GM12891 (cell line): ENCODE measurements at regions not wholly inside any gene's neighbourhood (a gene's known extent, or its start where the extent isn't known, plus 50 kb on each side); places are given as distances from the start of the nearest gene placed in this dataset.
"Not testable (repeated sequence)": the region's sequence is repeated elsewhere in the genome, so short reads cannot be mapped to it uniquely, and the experiment has no call there.

Experiments used
- DNase-seq: peaks from one replicate; pipeline ENCODE4 v3.0.0; 2011; ENCODE audit warnings: low spot score; ENCODE audit not compliant: insufficient read length
- FAIRE-seq: peaks from 2 replicates; lab custom pipeline; 2011; peaks lifted over from hg19 to GRCh38; lab: Jason Lieb, UNC
- PAX5 ChIP-seq: IDR thresholded peaks from 2 replicates; pipeline ENCODE4 v1.6.1; 2011; ENCODE audit warnings: low read length, moderate library complexity, mild to moderate bottlenecking; ENCODE audit not compliant: insufficient read depth, severe bottlenecking
- POLR2A ChIP-seq: IDR thresholded peaks from 2 replicates; pipeline ENCODE4 v1.6.1; 2011; ENCODE audit warnings: low read depth, low read length, control low read depth
- POLR2AphosphoS5 ChIP-seq: IDR thresholded peaks from 2 replicates; pipeline ENCODE4 v1.6.1; 2011; ENCODE audit warnings: low read depth, low read length, control low read depth
- POU2F2 ChIP-seq: IDR thresholded peaks from 2 replicates; pipeline ENCODE4 v1.6.1; 2011; ENCODE audit warnings: low read depth, mild to moderate bottlenecking, control low read depth, low read length, moderate library complexity
- SPI1 ChIP-seq: IDR thresholded peaks from 2 replicates; pipeline ENCODE4 v1.6.1; 2011; ENCODE audit warnings: low read depth, low read length, control low read depth
- TAF1 ChIP-seq: IDR thresholded peaks from 2 replicates; pipeline ENCODE4 v1.6.1; 2011; ENCODE audit warnings: low read depth, low read length, control low read depth

GRCh38 chr10:44260286-44260928 lies 124.5 kb downstream of the CXCL12 start:
- no peak for DNase-seq

GRCh38 chr10:44259090-44259874 lies 125.6 kb downstream of the CXCL12 start:
- DNase-seq (no peak), FAIRE-seq (no peak)
- TF ChIP-seq POLR2AphosphoS5 (no peak), SPI1 (no peak), POU2F2 (no peak)

More at GRCh38 chr10:44260286-44260928, 124.5 kb downstream of the CXCL12 start:
- no peak for TF ChIP-seq POLR2A
- TF ChIP-seq PAX5: peak; percentile 87
- FAIRE-seq: no peak

GRCh38 chr10:44258460-44259089 lies 126.3 kb downstream of the CXCL12 start:
- FAIRE-seq (no peak), DNase-seq (no peak)
- TF ChIP-seq POLR2A (no peak), POU2F2 (no peak), PAX5 (no peak), POLR2AphosphoS5 (no peak), SPI1 (no peak), TAF1 (no peak)

- TF ChIP-seq POLR2AphosphoS5 (no peak), POLR2A (no peak), SPI1 (no peak)
- no peak for DNase-seq
- no peak for FAIRE-seq
These were observed 126.9 kb downstream of the CXCL12 start for GRCh38 chr10:44258019-44258418.

GRCh38 chr10:44253769-44254462 lies 131.0 kb downstream of the CXCL12 start:
- no peak for FAIRE-seq
- DNase-seq: no peak
- TF ChIP-seq TAF1 (no peak), SPI1 (no peak), POLR2A (no peak), POLR2AphosphoS5 (no peak), POU2F2 (no peak), PAX5 (no peak)

GRCh38 chr10:44252631-44253030 lies 132.3 kb downstream of the CXCL12 start:
- FAIRE-seq, DNase-seq: not testable (repeated sequence)

- not testable (repeated sequence) for FAIRE-seq, DNase-seq
These were observed 135.0 kb downstream of the CXCL12 start for GRCh38 chr10:44249933-44250332.

GRCh38 chr10:44249490-44249889 lies 135.4 kb downstream of the CXCL12 start:
- FAIRE-seq: no peak
- TF ChIP-seq SPI1 (no peak), POLR2AphosphoS5 (no peak), POLR2A (no peak), TAF1 (no peak), PAX5 (no peak), POU2F2 (no peak)
- no peak for DNase-seq

GRCh38 chr10:44246700-44247099 lies 138.2 kb downstream of the CXCL12 start:
- DNase-seq, FAIRE-seq: not testable (repeated sequence)

- FAIRE-seq, DNase-seq: not testable (repeated sequence)
These were observed 138.6 kb downstream of the CXCL12 start for GRCh38 chr10:44246287-44246686.

- TF ChIP-seq TAF1 (no peak), POLR2A (no peak), SPI1 (no peak), POU2F2 (no peak), POLR2AphosphoS5 (no peak), PAX5 (no peak)
- DNase-seq: no peak
- no peak for FAIRE-seq
These were observed 139.3 kb downstream of the CXCL12 start for GRCh38 chr10:44245601-44245938.
